ENCODE measurements at regions not wholly inside any gene's neighbourhood (a gene's known extent, or its start where the extent isn't known, plus 50 kb on each side); places are given as distances from the start of the nearest gene placed in this dataset.

DNA sequence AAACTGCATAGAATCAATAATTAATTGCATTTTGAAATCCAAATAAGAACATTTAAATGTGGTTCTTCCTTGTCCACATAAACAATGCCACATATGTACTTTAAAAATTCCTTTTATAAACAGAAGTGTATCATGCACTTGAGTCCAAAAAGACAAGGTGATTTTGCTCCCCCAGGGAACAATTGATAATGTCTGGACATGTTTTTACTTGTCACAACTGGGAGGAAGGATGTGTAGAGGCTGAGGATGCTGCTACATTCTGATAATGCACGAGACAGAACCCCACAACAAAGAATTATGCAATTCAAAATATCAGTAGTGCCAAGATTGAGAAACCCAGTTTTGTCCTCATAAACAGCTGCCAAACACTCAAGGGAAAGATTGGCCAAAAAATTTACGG, 181.1 kb upstream of the ISL1 start:
- Mint-ChIP-seq H3K27ac (ENCODE audit: unreplicated experiment) (no peak overlapping the region), H3K27me3 (ENCODE audit: low read depth) (peaks cover 5% of the 10 kb centered on the region), H3K36me3 (ENCODE audit: low read depth) (no peaks in the 10 kb centered on the region), H3K4me1 (ENCODE audit: low read depth) (no peaks in the 10 kb centered on the region), H3K9me3 (ENCODE audit: low read depth) (no peaks in the 10 kb centered on the region), H3K4me3 (ENCODE audit: unreplicated experiment) (no peak overlapping the region)
- no peak for DNase-seq (ENCODE audit: low spot score)
- TF ChIP-seq, protein P1, sequence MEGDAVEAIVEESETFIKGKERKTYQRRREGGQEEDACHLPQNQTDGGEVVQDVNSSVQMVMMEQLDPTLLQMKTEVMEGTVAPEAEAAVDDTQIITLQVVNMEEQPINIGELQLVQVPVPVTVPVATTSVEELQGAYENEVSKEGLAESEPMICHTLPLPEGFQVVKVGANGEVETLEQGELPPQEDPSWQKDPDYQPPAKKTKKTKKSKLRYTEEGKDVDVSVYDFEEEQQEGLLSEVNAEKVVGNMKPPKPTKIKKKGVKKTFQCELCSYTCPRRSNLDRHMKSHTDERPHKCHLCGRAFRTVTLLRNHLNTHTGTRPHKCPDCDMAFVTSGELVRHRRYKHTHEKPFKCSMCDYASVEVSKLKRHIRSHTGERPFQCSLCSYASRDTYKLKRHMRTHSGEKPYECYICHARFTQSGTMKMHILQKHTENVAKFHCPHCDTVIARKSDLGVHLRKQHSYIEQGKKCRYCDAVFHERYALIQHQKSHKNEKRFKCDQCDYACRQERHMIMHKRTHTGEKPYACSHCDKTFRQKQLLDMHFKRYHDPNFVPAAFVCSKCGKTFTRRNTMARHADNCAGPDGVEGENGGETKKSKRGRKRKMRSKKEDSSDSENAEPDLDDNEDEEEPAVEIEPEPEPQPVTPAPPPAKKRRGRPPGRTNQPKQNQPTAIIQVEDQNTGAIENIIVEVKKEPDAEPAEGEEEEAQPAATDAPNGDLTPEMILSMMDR (IDR thresholded peaks at IDR 0.05): no peak

DNA sequence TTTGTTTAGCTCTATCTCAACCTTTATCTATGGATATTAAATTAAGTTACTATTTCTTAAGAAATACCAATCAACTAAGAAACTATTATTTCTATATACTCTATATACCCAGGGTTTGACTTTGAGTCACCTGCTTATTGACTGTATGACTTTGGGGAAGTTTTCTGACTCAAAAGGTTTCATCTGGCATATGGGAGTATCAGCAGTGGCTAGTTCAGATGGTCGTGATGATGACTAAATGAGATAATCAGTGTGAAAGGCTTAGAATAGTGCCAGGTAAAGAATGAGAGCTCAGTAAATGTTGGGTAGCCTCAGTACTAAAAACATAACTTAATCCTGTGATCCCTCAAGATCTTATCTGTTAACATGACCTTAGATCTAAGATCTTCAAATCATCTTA, 179.7 kb upstream of the ISL1 start:
- Mint-ChIP-seq H3K27me3 (ENCODE audit: low read depth) (peaks cover 5% of the 10 kb centered on the region), H3K4me1 (ENCODE audit: low read depth) (no peaks in the 10 kb centered on the region), H3K4me3 (ENCODE audit: unreplicated experiment) (no peak overlapping the region), H3K27ac (ENCODE audit: unreplicated experiment) (no peak overlapping the region), H3K9me3 (ENCODE audit: low read depth) (no peaks in the 10 kb centered on the region), H3K36me3 (ENCODE audit: low read depth) (no peaks in the 10 kb centered on the region)
- DNase-seq (ENCODE audit: low spot score): no peak
- TF ChIP-seq, protein P1 (IDR thresholded peaks at IDR 0.05): no peak

DNA sequence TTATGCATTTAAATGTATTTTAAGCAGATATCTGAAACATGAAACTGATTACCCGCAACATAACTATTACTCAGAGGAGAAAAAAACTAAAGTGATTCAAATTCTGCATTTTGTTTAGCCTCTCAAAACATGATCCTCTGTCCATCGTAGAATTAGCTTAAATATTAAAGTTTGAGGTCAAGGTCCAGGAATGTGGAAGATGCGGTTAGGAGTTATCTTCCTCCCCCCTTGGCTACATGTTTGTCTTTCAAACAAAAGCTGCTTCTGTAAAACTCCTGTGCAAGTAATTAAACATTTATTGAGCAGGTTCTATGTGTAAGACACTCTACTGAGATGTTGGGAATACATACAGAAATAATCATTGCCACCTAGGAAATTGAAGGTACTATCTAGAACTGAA, 175.0 kb upstream of the ISL1 start:
- Mint-ChIP-seq H3K27me3 (ENCODE audit: low read depth) (peaks cover 2% of the 10 kb centered on the region), H3K4me1 (ENCODE audit: low read depth) (no peaks in the 10 kb centered on the region), H3K36me3 (ENCODE audit: low read depth) (no peaks in the 10 kb centered on the region), H3K9me3 (ENCODE audit: low read depth) (no peaks in the 10 kb centered on the region), H3K27ac (ENCODE audit: unreplicated experiment) (no peak overlapping the region), H3K4me3 (ENCODE audit: unreplicated experiment) (no peak overlapping the region)
- TF ChIP-seq, protein P1 (IDR thresholded peaks at IDR 0.05): no peak
- no peak for DNase-seq (ENCODE audit: low spot score)

DNA sequence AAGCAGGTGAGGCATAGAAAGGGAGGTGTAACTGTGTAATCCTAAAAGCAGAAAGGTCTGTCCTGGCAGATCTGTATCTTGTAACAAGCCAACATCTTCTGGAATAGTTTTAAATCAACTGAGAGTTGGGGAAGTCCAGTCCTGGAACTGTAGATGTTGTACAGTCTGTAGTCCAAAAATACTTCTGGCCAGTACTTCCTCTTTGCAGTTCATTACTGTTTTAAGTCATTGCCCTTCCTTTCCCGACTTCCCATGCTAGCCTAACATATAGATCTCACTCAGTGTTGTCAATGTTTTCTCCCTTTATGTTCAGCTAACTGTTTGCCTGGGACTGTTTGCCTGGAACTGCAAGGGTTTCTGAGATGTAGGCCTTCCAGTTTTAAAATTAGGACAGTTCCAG, 168.5 kb upstream of the ISL1 start:
- H3K27me3 Mint-ChIP-seq (ENCODE audit: low read depth): peaks cover 2% of the 10 kb centered on the region
- no peak for DNase-seq (ENCODE audit: low spot score)
- no peak overlapping the region for H3K27ac Mint-ChIP-seq (ENCODE audit: unreplicated experiment)
- TF ChIP-seq, protein P1 (IDR thresholded peaks at IDR 0.05): no peak
- no peaks in the 10 kb centered on the region for H3K9me3 Mint-ChIP-seq (ENCODE audit: low read depth)
- no peak overlapping the region for H3K4me3 Mint-ChIP-seq (ENCODE audit: unreplicated experiment)
- H3K4me1 Mint-ChIP-seq (ENCODE audit: low read depth): no peaks in the 10 kb centered on the region
- no peaks in the 10 kb centered on the region for H3K36me3 Mint-ChIP-seq (ENCODE audit: low read depth)

DNA sequence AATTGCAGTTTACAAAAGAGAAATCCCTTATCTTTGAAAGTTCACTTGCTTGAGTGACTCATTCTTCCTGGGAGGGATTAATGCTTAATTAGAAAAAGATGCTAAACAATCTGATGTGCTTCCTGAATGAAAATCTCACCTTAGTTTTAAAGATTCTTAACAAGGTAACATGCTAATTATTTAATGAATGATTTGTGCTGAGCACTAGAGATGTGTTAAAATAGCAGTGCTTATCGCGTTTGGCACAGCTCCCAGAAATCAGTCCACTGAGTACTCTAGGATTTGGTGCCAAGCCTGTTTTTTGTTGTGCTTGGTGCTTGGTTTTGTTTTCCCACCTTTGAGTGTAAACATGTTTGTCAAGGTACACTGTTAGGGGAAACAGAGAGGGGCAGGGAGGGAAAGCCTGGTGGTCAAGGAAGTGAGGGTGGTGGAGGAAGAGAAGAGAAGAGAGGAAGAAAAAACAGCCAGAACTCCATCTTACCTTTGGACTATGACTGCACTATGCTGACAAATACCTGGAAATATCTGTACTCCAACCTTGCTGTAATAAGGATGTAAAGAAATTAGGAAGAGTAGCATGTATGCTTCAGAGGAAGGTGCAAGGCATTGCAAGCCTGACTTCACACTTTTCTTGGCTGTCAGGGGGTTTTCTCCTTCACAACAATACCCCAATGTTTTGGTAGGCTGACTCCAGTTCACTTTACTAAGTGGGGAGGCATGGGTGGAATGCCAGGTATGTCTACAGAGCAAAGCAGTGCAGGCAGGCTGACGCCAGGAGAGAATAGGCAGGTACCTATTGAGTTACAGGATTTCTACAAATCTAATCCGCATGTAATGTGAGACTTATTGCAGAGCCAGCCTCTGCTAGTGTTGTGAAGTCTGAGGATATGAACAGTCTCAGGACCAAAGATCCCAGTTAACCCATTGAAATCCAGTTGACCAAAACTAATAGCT, 157.2 kb upstream of the ISL1 start:
- peaks cover 4% of the 10 kb centered on the region for H3K27me3 Mint-ChIP-seq (ENCODE audit: low read depth)
- H3K9me3 Mint-ChIP-seq (ENCODE audit: low read depth): peaks cover 12% of the 10 kb centered on the region
- no peak overlapping the region for H3K27ac Mint-ChIP-seq (ENCODE audit: unreplicated experiment)
- no peak overlapping the region for H3K4me3 Mint-ChIP-seq (ENCODE audit: unreplicated experiment)
- no peaks in the 10 kb centered on the region for H3K4me1 Mint-ChIP-seq (ENCODE audit: low read depth)
- no peak for DNase-seq (ENCODE audit: low spot score)
- H3K36me3 Mint-ChIP-seq (ENCODE audit: low read depth): no peaks in the 10 kb centered on the region
- TF ChIP-seq, protein P1 (IDR thresholded peaks at IDR 0.05): no peak
